Osteocyte (in vitro differentiated cells): ENCODE measurements at regions not wholly inside any gene's neighbourhood (a gene's known extent, or its start where the extent isn't known, plus 50 kb on each side); places are given as distances from the start of the nearest gene placed in this dataset.

Experiments used
- DNase-seq: peaks from one replicate; pipeline ENCODE4 v3.0.0; 2021; ENCODE audit warnings: mixed read lengths; ENCODE audit not compliant: unreplicated experiment; ENCODE audit errors: extremely low spot score
- H3K27ac Mint-ChIP-seq: one replicate; pipeline ENCODE4 v1.8.0; 2021; ENCODE audit warnings: mild to moderate bottlenecking, mixed read lengths; ENCODE audit not compliant: unreplicated experiment
- H3K27me3 Mint-ChIP-seq: one replicate; pipeline ENCODE4 v1.8.0; 2021; ENCODE audit warnings: mixed read lengths; ENCODE audit not compliant: unreplicated experiment
- H3K36me3 Mint-ChIP-seq: one replicate; pipeline ENCODE4 v1.8.0; 2021; ENCODE audit warnings: mixed read lengths; ENCODE audit not compliant: unreplicated experiment
- H3K4me1 Mint-ChIP-seq: one replicate; pipeline ENCODE4 v1.8.0; 2021; ENCODE audit warnings: mixed read lengths; ENCODE audit not compliant: unreplicated experiment
- H3K4me3 Mint-ChIP-seq: one replicate; pipeline ENCODE4 v1.8.0; 2021; ENCODE audit warnings: mild to moderate bottlenecking, moderate library complexity, mixed read lengths; ENCODE audit not compliant: unreplicated experiment
- H3K9me3 Mint-ChIP-seq: one replicate; pipeline ENCODE4 v1.8.0; 2021; ENCODE audit warnings: mixed read lengths; ENCODE audit not compliant: unreplicated experiment
- TF ChIP-seq, protein P1 (sequence below): fragments of 200-600 bp; sonication (generic); IDR thresholded peaks from 2 replicates; pipeline ENCODE4 v1.5.0; 2021; ENCODE audit warnings: antibody characterized with exemption, mild to moderate bottlenecking, moderate library complexity

DNA sequence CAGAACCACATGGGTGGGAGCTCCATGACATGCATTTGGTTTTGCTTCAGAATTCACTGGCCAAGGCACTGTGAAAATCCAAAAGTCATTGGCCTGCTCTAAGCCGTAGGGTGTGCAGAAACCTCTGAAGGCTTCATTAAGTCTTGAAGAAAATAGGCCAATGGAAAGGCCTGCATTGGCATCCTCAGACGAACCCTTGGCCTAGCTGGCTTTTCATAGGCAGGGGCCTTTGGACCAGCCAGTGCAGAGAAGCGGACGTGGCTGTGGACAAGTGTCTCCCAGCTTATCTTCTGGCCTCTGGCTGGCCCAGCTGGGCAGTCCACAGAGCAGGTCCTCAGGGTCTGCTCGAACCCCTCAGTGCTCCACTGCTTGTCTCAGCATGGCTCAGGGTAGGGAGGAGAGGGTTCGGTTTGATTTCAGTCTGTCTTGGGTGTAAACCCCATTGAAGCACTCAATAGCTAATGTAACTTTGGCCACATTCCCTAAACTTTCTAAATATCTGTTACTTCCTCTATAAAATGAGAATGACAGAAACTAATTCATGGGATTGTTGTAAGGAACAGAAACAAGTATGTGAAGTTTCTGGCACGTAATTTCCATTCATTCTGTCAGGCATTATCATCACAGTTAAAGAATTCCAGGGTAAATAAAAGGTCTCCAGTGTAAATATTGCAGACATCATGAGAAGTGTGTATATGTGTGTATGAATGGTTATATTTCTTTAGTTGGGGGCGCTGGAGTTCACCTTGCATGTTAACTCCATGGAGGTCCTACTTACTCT is 125.5 kb downstream of the TFCP2L1 start:
- H3K27ac Mint-ChIP-seq, result no peak overlapping the region
- peaks cover 15% of the 10 kb centered on the region for H3K27me3 Mint-ChIP-seq

DNA sequence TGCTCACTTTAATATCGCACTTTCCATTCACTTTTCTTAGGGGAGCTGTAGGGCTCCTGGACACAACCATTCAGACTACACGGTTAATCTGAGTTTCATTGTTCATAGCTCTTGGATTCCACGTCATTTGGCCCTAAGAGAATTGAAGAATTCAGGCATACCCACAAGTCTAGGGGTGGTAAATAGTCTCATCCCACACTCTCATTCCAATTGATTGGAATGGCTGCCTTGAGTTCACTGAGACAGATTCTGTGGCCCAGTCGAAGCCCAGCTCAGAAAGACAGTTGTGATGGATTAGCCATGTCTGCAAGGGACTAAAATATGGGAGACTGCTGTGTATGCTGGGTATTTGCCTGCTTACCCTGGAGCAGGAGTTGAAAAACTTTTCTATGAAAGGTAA is 124.6 kb downstream of the TFCP2L1 start:
- Mint-ChIP-seq H3K27me3 (peaks cover 21% of the 10 kb centered on the region), H3K9me3 (peaks cover 15% of the 10 kb centered on the region), H3K36me3 (no peaks in the 10 kb centered on the region), H3K4me1 (no peaks in the 10 kb centered on the region), H3K4me3 (no peak overlapping the region), H3K27ac (no peak overlapping the region)
- DNase-seq, result no peak
- TF ChIP-seq, protein P1, sequence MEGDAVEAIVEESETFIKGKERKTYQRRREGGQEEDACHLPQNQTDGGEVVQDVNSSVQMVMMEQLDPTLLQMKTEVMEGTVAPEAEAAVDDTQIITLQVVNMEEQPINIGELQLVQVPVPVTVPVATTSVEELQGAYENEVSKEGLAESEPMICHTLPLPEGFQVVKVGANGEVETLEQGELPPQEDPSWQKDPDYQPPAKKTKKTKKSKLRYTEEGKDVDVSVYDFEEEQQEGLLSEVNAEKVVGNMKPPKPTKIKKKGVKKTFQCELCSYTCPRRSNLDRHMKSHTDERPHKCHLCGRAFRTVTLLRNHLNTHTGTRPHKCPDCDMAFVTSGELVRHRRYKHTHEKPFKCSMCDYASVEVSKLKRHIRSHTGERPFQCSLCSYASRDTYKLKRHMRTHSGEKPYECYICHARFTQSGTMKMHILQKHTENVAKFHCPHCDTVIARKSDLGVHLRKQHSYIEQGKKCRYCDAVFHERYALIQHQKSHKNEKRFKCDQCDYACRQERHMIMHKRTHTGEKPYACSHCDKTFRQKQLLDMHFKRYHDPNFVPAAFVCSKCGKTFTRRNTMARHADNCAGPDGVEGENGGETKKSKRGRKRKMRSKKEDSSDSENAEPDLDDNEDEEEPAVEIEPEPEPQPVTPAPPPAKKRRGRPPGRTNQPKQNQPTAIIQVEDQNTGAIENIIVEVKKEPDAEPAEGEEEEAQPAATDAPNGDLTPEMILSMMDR, result no peak

More for the DNA sequence above, 125.5 kb downstream of the TFCP2L1 start:
- H3K36me3 Mint-ChIP-seq, result no peaks in the 10 kb centered on the region
- H3K9me3 Mint-ChIP-seq, result peaks cover 15% of the 10 kb centered on the region
- DNase-seq, result no peak
- H3K4me1 Mint-ChIP-seq, result no peaks in the 10 kb centered on the region
- TF ChIP-seq, protein P1, result no peak
- H3K4me3 Mint-ChIP-seq, result no peak overlapping the region

DNA sequence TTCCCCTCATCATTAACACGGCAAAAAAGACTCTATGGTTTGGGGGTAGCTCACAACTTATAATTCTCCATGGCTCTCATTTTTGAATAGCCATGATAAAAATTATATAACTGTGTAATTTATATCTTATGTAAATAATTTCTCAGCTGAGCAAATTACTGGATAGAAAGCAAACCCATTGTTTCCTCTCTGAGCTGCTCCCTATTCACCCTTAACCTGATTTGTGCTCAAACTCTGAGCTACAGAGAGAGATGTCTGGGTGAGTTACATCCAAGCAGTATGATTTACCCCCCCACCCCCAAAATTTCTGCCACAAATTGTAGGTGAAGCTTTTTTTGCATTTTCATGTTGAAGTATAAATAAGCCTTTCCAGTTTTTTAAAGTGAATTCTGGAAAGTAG is 123.7 kb downstream of the TFCP2L1 start:
- no peaks in the 10 kb centered on the region for H3K4me1 Mint-ChIP-seq
- H3K36me3 Mint-ChIP-seq, result no peaks in the 10 kb centered on the region
- TF ChIP-seq, protein P1, result no peak
- H3K27me3 Mint-ChIP-seq, result peaks cover 22% of the 10 kb centered on the region
- H3K9me3 Mint-ChIP-seq, result peaks cover 15% of the 10 kb centered on the region
- no peak for DNase-seq
- H3K4me3 Mint-ChIP-seq, result no peak overlapping the region
- no peak overlapping the region for H3K27ac Mint-ChIP-seq

DNA sequence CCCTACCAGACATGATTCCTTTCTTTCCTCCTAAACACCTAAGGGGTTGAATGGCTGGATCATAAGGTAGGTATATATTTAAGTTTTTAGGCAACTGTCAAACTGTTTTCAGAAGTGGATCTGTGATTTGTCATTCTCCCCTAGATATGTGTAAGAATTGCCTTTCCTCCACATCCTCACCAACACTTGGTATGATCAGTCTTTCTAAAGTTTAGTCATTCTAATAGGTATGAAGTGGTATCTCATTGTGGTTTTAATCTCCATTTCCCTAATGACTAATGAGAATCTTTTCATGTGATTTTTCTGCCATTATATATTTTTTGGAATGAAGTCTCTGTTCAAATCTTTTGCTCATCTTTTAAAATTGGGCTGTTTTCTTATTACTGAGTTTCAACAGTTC is 122.1 kb downstream of the TFCP2L1 start:
- no peaks in the 10 kb centered on the region for H3K4me1 Mint-ChIP-seq
- DNase-seq, result no peak
- peaks cover 36% of the 10 kb centered on the region for H3K27me3 Mint-ChIP-seq
- H3K36me3 Mint-ChIP-seq, result no peaks in the 10 kb centered on the region
- no peak overlapping the region for H3K27ac Mint-ChIP-seq
- H3K4me3 Mint-ChIP-seq, result no peak overlapping the region
- H3K9me3 Mint-ChIP-seq, result peaks cover 10% of the 10 kb centered on the region
- TF ChIP-seq, protein P1, result no peak

DNA sequence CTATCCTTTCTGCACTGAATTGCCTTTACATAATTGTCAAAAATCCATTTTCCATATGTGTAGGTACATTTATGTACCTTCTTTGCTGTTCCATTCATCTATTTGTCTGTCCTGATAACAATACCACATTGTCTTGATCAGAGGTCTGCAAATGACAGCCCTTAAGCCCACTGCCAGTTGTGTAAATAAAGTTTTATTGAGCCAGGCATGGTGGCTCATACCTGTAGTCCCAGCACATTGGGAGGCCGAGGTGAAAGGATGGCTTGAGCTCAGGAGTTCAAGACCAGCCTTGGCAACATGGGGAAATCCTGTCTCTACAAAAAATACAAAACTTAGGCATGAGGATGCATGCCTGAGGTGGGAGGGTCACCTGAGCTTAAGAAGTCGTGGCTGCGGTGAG is 121.0 kb downstream of the TFCP2L1 start:
- no peaks in the 10 kb centered on the region for H3K4me1 Mint-ChIP-seq
- no peak overlapping the region for H3K27ac Mint-ChIP-seq
- no peak overlapping the region for H3K4me3 Mint-ChIP-seq
- no peaks in the 10 kb centered on the region for H3K36me3 Mint-ChIP-seq
- TF ChIP-seq, protein P1, result no peak
- no peak for DNase-seq
- peaks cover 41% of the 10 kb centered on the region for H3K27me3 Mint-ChIP-seq
- peaks cover 5% of the 10 kb centered on the region for H3K9me3 Mint-ChIP-seq
